ENCODE measurements at regions not wholly inside any gene's neighbourhood (a gene's known extent, or its start where the extent isn't known, plus 50 kb on each side); places are given as distances from the start of the nearest gene placed in this dataset.
"Not testable (repeated sequence)": the region's sequence is repeated elsewhere in the genome, so short reads cannot be mapped to it uniquely, and the experiment has no call there.

DNA sequence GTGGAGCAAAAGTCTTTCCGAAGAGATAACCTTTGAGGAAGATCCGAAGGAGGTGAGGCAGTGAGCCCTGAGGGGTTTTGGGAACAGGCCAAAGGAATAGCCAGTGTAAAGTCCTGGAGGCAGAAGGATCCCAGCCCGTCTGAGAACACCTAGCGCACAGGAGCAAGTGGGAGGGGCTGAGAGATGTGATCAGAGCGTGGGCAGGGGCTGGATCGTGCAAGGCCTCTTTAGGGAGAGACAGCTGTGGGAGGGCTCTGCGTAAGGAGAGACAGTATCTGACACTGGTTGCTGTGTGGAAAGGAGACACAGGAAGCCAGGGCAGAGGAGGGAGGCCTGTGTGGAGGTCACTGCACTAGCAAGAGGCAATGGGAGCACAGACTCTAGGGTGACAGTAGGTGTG is 68.2 kb downstream of the BARX1 start:
- ATAC-seq: no peak
- intact Hi-C loops (cut with DNase I): no loop called here
- no peak for DNase-seq

DNA sequence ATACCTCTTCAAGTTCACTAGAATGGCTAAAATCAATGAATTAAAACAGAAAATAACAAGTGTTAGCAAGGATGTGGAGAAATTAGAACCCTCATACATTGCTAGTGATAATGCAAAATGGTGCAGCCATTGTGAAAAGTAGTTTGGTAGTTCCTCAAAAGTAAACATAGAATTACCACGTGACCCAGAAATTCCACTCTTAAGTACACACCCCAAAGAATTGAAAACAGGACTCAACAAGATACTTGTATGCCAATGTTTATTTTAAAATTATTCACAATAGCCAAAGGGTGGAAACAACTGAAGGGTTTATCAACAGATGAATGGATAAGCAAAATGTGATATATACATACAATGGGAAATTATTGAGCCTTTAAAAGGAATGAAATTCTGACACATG is 70.3 kb downstream of the BARX1 start:
- no peak for DNase-seq
- intact Hi-C loops (cut with DNase I): no loop called here
- no peak for ATAC-seq

DNA sequence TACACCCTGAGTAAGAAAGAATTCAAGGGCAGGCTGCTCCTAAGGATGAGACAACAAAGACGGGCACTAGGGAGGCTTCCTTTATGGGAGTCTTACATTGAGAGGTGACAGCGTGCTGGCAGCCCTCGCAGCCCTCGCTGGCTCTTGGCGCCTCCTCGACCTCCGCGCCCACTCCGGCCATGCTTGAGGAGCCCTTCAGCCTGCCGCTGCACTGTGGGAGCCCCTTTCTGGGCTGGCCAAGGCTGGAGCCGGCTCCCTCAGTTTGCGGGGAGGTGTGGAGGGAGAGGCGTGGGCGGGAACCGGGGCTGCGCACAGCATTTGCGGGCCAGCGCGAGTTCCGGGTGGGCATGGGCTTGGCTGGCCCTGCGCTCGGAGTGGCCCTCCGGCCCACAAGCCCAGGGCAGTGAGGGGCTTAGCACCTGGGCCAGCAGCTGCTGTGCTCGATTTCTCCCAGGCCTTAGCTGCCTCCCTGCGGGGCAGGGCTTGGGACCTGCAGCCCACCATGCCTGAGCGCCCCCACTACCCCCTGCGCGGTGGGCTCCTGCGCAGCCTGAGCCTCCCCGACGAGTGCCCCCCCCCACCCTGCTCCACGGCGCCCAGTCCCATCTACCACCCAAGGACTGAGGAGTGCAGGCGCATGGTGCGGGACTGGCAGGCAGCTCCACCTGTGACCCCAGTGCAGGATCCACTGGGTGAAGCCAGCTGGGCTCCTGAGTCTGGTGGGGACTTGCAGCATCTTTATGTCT is 75.3 kb downstream of the BARX1 start:
- ATAC-seq; intact Hi-C loops (cut with DNase I); DNase-seq: not testable (repeated sequence)

DNA sequence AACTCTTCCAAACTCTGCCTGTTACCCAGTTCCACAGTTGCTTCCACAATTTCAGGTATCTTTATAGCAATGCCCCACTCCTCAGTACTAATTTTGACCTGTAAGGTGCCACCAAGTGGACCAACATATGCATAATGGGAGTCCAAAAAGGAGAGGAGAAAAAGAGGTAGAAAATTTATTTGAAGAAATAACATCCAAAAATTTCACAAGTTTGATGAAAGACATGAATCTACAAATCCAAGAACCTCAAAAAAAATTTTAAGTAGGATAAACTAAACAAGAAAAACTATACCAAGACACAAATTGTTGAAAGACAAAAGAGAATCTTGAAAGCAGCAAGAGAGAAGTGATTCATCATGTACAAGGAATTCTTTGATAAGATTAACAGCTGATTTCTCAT is 79.8 kb downstream of the BARX1 start:
- no peak for ATAC-seq
- intact Hi-C loops (cut with DNase I): no loop called here
- no peak for DNase-seq

DNA sequence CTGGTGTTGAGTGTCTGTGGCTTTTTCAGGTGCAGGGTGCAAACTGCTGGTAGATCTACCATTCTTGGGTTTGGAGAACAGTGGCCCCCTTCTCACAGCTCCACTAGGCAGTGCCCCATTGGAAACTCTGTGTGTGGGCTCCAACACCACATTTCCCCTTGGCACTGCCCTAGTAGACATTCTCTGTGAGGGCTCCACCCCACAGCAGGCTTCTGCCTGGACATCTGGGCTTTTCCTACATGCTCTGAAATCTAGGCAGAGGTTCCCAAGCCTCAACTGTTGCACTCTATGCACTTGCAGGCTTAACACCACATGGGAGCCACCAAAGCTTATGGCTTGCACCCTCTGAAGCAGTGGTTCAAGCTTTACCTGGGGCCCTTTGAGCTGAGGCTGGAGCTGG is 80.9 kb downstream of the BARX1 start:
- no peak for ATAC-seq

DNA sequence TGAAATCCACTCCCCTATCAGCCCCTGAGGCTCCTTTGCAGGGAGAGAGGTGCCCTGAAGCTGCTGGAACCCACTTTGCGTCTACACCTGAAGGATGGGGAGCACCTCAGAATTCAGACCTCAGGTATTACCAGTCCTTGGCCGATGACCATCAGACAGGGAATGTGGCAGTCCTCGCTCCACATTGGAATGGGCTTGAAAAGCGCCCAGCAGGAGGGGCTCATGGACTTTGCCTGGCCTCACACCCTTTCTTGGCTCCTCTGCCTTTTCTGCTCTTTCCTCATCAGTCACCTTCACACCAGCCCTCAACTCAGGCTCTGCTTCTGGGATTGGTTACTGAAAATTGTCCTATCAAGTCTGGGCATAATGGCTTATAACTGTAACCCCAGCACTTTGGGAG is 83.9 kb downstream of the BARX1 start:
- DNase-seq (no peak), ATAC-seq (no peak)
- intact Hi-C loops (cut with DNase I): no loop called here

More for the DNA sequence above, 80.9 kb downstream of the BARX1 start:
- DNase-seq: no peak
- intact Hi-C loops (cut with DNase I): no loop called here

DNA sequence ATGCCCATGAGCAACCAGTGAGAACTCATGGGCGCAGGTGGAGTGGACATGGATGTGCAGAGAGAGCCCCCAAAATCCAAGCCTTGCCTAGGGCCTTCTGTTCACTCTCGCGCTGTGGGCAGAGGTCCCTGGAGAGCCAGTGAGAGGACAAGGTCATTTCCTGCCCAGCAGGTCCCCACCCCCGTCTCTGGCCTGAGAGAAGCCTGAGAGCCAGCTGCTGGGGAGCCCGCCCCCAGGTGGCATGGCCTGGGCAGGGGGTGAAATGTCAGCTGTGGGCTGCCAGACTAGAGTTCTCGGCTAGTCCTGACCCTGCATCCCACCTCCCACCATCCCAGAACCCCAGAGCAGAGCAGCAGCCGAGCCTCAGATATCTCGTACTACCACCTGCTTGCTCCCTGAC is 85.3 kb downstream of the BARX1 start:
- ATAC-seq: no peak
- no peak for DNase-seq
- intact Hi-C loops (cut with DNase I): no loop called here

DNA sequence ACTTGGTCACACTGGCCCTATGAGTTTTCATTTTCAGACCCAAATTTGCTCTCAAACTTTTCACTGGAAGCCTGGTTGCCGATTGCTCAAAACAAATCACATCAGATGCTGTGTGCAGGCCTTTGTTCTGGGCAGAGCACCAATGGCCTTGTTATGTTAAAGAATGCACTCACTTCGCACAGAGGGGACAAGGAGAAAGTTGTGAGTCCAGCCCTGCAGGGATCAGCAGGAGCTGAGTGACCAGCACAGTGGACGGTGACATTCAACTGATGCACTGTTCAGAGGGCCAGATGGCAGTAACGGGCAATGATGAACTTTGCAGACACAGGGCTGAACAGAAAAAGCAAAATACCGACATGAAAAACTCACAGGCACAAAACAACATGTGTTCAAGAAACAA is 86.1 kb downstream of the BARX1 start:
- intact Hi-C loops (cut with DNase I): no loop called here
- DNase-seq: no peak
- no peak for ATAC-seq

DNA sequence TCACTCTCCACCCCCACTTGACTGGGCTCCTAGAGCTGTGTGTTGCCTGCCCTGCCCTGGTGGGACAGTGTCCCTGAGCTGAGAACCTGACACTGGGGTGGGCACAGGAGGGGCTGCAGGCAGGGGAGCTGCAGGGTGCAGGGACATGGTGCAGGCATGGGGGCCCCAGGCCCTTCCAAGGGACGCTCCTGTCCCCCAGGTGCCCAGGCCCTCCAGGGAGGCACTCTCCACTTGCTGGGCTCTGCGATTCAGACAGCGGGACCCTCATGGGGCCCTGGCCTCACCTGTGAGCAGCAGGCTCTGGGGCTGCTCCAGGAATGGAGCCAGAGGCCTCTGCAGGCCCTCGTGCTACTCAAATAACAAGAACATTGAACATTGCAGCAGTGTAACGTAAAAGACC is 89.4 kb downstream of the BARX1 start:
- ATAC-seq (no peak), DNase-seq (no peak)
- intact Hi-C loops (cut with DNase I): no loop called here

DNA sequence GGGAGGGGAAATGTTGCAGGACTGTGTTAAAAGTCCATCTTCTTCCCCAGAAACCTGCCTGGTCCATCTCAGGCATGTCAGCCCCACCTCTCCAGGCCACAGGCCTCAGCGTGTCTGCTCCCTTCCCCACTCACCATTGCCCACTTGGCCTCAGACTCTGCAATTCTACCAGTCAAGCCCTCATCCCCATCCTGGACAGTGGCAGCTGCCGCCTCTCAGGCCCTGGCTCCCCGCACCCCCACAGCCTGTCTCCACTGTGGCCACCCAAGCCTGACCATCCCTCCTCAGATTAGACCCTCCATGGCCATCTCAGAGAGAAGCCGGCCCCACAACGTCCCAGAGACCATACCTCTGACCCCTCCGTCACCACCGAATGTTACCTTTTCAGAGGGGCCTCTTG is 89.9 kb downstream of the BARX1 start:
- DNase-seq (no peak), ATAC-seq (no peak)
- intact Hi-C loops (cut with DNase I): no loop called here

DNA sequence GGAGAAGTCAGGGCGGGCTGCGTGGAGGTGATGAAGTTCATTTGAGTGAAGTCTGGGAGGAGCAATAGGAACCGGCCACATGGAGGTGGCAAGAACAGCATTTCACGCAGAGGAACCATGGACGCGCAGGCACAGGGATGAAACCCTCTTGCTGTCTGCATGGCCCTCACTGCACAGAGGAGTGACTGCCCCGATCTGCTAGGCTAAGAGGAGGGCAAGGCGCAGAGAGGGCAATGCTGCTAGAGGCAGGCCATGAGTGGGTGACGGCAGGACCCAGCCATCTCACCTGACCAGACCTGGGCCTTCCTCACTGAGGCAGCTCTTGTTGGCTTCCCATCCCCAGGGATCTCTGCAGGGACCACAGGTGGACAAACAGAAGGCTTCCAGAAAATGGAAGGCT is 90.3 kb downstream of the BARX1 start:
- intact Hi-C loops (cut with DNase I): no loop called here
- ATAC-seq (no peak), DNase-seq (no peak)

DNA sequence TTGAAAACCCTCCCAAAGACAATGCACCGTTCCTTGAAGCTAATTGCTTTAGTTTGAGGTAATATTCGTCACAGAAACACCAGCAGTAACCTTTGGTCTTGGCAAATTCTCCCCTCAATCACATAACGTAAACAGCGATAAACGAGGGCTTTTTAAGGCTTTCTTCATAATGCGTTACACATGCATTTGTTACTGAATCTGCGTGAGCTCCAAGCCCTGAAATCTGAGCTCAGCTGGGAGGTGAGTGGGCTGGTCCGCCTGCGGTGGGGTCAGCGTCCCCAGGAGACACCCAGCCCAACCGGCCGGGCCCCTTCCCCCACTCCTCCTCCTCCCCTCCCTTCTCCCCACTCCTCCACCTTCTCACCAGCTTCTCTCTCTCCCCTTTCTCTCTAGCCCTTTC is 91.1 kb downstream of the BARX1 start:
- DNase-seq: no peak
- ATAC-seq: no peak
- intact Hi-C loops (cut with DNase I): no loop called here

DNA sequence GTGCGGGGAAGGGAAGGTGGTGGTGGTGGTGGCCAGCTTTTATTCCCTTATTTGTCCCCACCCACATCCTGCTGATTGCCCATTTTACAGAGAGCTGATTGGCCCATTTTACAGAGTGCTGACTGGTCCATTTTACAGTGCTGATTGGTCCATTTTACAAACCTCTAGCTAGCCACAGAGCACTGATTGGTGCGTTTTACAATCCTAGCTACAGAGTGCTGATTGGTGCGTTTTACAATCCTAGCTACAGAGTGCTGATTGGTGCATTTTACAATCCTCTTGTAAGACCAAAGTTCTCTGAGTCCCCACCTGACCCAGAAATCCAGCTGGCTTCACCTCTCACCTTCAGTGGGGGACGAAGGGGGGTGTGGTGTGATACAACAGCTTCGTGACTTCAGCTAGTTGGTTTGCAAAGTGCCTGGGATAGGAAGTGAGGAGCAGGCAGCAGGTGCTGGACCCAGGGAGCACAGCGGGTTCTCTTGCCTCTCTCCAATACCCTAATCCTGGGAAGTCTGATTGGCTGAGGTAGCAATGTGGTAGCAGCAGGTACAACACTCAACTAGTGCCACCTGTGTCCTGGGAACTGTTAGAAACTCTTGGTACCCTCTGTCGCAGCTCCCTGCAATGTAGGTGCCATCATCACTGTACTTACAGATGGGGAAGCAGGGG is 92.1 kb downstream of the BARX1 start:
- DNase-seq (no peak), ATAC-seq (no peak)
- intact Hi-C loops (cut with DNase I): no loop called here

DNA sequence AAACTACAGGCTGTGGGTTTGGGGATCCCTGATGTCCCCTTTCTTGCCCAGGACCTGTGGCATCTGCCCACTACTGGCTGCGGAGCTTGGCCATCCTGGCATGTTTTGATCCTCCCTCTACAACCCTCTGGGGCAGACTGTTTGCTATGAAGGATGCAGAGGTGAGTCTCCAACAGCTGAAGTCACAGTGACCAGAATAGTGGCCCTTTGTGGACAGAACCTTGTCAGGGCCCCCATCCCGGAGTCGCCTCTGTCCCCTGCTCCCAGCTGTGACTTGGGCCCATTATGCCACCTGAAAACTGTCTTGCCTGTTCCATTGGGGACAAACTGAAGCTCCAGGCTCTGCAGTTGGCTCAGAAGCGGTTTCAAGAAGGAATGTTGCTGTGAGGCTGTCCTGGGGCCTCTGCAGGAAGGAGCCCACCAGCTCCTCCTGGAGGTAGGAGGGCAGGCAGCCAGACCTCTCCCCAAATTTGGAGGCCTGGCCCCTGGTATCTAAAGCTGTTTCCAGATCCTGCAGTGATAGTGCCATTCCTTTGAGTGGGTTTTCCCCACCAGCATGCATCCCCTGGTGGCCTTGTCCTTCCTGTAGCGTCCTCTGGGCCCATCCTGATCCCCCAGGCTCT is 93.3 kb downstream of the BARX1 start:
- ATAC-seq: no peak
- DNase-seq: no peak
- intact Hi-C loops (cut with DNase I): no loop called here

DNA sequence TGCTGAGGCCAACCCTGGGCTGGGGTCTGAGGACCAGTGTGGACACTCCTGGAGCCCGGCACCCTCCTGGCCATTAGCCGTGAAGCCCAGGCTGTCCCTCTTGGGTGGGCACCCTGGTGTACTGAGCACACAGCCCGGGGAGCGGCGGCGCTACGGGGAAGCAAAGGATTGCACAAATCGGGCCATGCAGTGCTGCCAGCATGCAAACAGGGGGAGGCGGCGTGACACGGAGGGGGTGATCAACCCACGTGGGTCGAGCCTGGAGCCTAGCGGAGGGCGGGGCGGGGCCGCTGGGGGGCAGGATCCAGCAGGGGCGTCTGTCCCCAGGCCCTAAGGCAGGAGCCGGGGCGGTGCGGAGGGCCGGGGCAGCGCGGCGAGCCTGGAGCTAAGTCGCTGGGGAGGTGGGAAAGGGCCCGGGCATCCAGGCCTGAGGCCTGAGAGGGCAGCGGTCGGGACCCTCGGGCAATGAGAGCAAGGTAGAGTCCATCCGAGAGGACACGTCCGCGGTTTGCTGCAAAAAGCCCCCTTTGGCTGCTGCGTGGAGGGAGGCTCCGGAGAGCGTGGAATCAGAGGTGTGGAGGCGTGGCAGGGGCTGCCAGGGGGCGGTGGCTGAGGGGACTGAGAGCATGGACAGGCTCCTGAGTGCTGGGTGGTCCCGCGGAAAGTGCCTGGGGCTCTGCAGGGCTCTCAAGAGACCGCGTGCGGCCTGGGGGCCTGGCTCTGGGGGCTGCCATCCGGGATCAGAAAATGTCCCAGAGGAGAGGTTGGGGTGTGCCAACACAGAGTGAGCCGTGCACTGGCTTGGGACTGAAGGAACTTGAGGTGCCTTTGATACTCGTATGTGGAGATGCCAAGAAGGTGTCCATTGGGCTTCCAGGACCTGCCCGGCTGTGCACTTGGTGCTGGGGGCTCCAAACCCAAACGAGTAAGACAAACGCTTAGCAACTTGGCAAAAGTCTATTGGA is 94.2 kb downstream of the BARX1 start:
- ATAC-seq: no peak
- intact Hi-C loops (cut with DNase I): no loop called here
- no peak for DNase-seq

DNA sequence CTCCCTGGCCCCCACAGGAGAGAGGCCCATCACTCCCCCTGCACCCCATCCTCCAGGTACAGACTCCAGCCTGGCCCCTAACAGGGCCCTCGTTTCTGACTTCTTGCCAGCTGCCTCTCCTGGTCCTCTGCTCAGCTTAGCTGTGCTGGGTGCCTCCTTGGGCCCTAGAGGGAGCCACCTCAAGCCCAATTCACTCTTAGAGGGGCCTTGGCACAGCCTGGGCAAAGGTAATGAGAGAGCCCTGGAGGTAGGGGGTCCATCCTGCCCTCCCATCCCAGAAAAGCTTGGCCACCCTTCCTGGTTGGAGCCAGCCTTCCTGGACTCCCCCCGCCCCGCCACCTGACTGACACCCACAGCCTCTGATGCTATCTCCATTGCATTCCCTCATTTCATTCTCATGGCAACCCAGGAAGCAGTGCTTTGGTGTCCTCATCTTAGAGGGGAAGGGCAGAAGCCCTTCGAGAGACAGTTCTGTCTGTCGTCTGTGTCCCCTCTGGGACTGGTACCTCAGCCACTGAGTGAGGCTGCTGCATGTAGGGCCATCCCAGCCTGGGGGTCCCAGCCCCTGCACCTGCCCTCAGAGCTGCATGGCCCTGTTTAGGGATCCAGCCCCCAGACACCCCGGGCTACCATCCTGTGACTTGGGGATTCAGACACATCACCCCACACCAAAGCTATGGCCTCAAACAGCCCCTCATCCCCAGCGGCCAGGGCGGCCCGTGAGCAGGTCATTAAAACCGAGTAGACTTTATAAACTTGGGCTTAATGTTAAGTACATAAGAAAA is 95.5 kb downstream of the BARX1 start:
- DNase-seq (no peak), ATAC-seq (no peak)
- intact Hi-C loops (cut with DNase I): no loop called here

DNA sequence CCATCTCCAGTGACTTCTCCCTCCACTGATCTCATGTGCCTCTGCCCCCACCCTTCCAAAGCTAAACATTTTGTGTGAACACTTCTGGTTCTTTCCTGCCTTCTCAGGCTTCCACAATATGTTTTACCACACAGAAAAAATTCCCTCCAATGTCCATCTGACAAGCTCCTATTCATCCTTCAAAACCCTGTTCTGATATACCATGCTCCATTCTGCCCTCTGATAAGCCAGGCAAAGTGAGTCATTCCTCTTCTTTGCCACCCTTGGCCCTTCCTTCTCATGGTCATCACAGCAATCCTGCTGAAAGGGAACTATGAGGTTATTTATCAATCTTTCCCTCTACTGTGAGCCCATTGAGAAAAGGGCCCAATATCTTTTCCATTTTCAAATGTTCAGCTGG is 97.6 kb downstream of the BARX1 start:
- intact Hi-C loops (cut with DNase I): no loop called here
- no peak for DNase-seq
- ATAC-seq: no peak

DNA sequence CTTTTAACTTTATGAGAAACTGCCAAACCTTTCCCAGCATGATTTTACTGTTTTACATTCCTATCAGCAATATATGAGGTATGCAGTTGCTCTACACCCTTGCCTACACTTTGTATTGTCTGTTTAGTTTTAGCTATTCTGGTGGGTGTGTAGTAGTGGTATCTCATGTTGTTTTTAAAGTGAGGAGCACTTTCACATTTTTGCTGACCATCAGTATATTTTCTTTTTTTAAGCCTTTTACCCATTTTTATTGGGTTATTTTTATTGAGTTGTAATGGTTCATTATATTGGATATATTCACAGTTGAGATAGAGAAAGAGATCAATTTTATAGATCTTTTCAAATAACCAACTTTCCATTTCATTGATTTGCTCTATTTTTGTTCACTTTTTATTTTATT is 102.4 kb downstream of the BARX1 start:
- intact Hi-C loops (cut with DNase I): no loop called here
- DNase-seq: no peak
- ATAC-seq: no peak

DNA sequence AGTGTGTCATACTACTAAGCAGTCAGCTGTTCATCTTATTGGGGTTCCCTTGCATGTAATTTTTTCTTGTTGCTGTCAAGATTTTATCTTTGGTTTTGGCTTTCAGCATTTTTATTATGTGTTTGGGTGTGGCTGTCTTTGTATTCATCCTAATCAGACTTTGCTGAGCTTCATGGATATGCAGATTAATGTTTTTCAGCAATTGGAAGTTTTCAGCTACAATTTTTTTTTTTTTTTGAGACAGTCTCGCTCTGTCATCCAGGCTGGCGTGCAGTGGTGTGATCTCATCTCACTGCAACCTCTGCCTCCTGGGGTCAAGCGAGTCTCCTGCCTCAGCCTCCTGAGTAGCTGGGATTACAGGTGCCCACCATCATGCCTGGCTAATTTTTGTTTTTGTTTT is 108.8 kb downstream of the BARX1 start:
- DNase-seq: no peak
- intact Hi-C loops (cut with DNase I): no loop called here
- ATAC-seq: no peak
